Bronchial epithelial cell (primary cell): ENCODE measurements at regions not wholly inside any gene's neighbourhood (a gene's known extent, or its start where the extent isn't known, plus 50 kb on each side); places are given as distances from the start of the nearest gene placed in this dataset.
A peak's percentile ranks its signal among the peaks of the same experiment; 100 is the strongest.

Experiments
- DNase-seq: peaks from one replicate; pipeline ENCODE4 v3.0.0-alpha.2; 2010; ENCODE audit warnings: low read depth
- FAIRE-seq: peaks from 2 replicates; lab custom pipeline; 2011; peaks lifted over from hg19 to GRCh38; lab: Jason Lieb, UNC
- H3K27me3 ChIP-seq: 2 replicates; pipeline ENCODE4 v1.5.1; 2011; ENCODE audit warnings: low read length; ENCODE audit not compliant: control insufficient read depth, insufficient read depth
- H3K36me3 ChIP-seq: 2 replicates; pipeline ENCODE4 v1.5.1; 2011; ENCODE audit warnings: low read length; ENCODE audit not compliant: control insufficient read depth, insufficient read depth
- H3K4me3 ChIP-seq: 2 replicates; pipeline ENCODE4 v1.5.1; 2011; ENCODE audit warnings: mild to moderate bottlenecking, low read depth, low read length, control low read depth
- TF ChIP-seq, protein P1 (sequence below): IDR thresholded peaks from 2 replicates; pipeline ENCODE4 v1.5.1; 2011; ENCODE audit warnings: mild to moderate bottlenecking, moderate library complexity, low read length, control low read depth, inconsistent platforms; ENCODE audit not compliant: insufficient read depth, severe bottlenecking

DNA sequence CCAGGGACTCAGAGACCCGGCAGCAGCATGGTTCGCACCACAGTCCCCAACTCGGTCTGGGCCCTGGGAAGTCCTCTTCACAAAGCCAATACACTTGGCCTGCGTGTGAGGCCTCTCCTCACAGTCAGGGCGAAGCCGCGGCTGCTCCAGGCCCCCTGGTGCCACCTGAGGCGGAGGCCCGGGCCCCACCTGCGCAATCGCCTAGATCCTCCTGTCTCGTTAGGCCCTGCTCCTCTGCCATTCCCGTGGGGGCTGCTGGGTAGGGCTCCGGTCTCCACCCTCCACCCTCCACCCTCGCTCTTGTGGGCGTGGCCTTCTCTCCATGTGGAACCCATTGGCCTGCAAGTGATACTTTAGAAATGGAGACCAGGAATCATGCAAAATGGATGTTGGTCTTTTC lies 553.3 kb downstream of the INHBA start:
- DNase-seq (no peak), FAIRE-seq (peak; percentile 50)
- no peaks in the 10 kb centered on the region for H3K36me3 ChIP-seq
- TF ChIP-seq, protein P1, sequence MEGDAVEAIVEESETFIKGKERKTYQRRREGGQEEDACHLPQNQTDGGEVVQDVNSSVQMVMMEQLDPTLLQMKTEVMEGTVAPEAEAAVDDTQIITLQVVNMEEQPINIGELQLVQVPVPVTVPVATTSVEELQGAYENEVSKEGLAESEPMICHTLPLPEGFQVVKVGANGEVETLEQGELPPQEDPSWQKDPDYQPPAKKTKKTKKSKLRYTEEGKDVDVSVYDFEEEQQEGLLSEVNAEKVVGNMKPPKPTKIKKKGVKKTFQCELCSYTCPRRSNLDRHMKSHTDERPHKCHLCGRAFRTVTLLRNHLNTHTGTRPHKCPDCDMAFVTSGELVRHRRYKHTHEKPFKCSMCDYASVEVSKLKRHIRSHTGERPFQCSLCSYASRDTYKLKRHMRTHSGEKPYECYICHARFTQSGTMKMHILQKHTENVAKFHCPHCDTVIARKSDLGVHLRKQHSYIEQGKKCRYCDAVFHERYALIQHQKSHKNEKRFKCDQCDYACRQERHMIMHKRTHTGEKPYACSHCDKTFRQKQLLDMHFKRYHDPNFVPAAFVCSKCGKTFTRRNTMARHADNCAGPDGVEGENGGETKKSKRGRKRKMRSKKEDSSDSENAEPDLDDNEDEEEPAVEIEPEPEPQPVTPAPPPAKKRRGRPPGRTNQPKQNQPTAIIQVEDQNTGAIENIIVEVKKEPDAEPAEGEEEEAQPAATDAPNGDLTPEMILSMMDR, result no peak
- H3K27me3 ChIP-seq, result no peaks in the 10 kb centered on the region
- no peak overlapping the region for H3K4me3 ChIP-seq

DNA sequence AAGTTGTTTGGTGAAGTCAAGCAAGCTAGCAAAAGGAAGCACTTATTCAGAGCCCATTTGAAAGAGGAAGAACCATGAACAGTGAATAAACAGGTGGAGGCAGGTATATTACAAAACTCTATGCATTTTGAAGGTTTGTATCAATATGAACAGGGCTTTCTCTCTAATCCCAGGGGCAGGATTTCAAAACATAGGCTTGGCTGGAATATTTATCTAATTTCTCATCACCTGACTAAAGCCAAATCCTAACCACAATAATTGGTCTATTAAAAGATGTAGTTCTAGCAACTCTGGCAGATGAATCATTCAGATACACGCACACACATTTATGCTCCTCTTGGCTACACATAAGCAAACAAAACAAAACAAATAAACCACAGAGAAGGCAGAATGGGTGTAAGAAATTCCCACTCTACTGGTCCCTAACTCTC lies 554.4 kb downstream of the INHBA start:
- peak; percentile 99 for DNase-seq

DNA sequence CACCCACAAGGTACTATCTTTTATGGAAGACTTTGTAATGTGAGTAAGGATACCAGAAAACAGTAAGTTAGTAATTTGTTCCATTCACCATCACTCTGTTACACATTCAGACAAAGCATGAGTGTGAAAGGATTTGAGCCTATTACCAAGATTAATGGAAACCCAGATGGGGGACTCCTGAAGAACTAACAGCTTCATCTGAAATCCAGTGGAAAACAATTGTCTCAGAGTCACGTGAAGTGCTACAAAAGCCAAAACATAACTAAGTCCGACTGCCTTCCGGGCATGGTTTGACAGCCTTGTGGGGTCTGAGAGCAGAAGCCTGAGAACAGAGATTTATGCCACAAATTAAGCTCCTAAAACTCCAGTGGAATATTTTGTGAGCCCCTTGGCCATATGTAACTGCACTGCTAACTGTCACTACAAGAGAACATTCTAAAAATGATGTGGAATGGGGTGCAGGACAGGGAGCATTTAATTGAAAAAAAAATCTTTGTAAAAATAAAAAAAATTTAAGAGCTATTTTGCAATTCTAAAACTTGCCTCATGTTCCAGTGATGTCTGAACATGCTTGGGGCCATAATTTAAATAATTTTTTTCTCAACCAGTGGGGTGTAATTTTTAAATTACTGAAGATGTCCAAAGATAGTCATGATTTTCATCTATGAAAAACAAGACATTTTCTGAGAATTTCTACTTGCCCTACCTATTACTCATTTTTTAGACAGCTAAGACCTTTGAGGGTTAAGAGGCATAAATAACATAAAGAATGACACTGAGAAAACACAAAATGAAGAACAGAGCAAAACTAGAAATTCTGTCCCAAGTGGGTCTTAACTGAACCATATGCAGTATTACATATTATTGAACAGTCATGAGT lies 555.0 kb downstream of the INHBA start:
- FAIRE-seq, result no peak
- Histone ChIP-seq H3K4me3 (no peak overlapping the region), H3K36me3 (no peaks in the 10 kb centered on the region), H3K27me3 (no peaks in the 10 kb centered on the region)
- DNase-seq, result peak; percentile 65
- TF ChIP-seq, protein P1, result no peak

More for the DNA sequence above, 554.4 kb downstream of the INHBA start:
- Histone ChIP-seq H3K27me3 (no peaks in the 10 kb centered on the region), H3K36me3 (no peaks in the 10 kb centered on the region), H3K4me3 (no peak overlapping the region)
- TF ChIP-seq, protein P1, result no peak
- FAIRE-seq, result peak; percentile 75

DNA sequence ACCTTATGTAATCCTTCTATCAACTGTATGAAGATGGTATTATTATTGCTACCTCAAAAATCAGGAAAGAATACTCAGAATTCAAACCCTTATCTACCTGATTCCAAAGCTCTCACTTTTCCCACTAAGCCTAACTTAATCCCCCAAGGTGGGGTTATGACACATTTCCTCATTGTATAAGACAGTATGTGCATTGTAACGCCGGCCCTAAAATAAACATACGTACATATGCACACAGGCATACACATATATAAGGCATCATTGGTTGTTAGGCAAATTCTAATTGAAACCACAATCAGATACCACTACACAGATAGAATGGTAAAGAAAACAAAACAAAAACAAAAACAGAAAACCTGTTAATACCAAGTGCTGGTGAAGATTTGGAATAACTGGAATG lies 556.5 kb downstream of the INHBA start:
- Histone ChIP-seq H3K4me3 (no peak overlapping the region), H3K36me3 (no peaks in the 10 kb centered on the region), H3K27me3 (no peaks in the 10 kb centered on the region)
- FAIRE-seq (no peak), DNase-seq (peak; percentile 87)
- TF ChIP-seq, protein P1, result no peak

DNA sequence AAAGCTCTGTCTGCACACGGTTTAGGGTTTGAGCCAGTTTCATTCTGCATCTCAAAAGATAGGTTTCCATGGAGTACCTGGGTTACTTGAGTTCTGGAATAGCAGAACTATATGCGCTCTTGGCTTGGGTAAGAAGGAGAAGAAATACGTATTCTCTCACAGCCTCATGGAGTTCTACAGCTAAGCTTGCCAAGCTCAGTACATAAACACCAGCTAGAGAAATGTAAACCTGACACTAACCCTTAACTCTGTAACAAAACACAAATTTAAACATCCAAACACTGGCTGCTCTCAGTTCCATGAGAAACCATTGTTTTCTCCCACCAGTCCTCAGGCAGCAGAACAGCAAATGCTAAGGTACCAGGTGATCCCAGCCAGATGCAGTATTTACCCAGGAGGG lies 557.2 kb downstream of the INHBA start:
- no peaks in the 10 kb centered on the region for H3K27me3 ChIP-seq
- FAIRE-seq, result peak; percentile 83
- TF ChIP-seq, protein P1, result no peak
- H3K4me3 ChIP-seq, result no peak overlapping the region
- no peaks in the 10 kb centered on the region for H3K36me3 ChIP-seq
- DNase-seq, result no peak
